Stromal cell of bone marrow (primary cell): ENCODE measurements at regions not wholly inside any gene's neighbourhood (a gene's known extent, or its start where the extent isn't known, plus 50 kb on each side); places are given as distances from the start of the nearest gene placed in this dataset.

Experiments used
- DNase-seq: peaks from one replicate; pipeline ENCODE4 v3.0.0-alpha.2; 2012; ENCODE audit warnings: low read depth

- DNase-seq: no peak
Measured at GRCh38 chr2:23246992-23247683, 137.8 kb upstream of the KLHL29 start.

- DNase-seq: no peak
Measured at GRCh38 chr2:23248667-23249066, 136.3 kb upstream of the KLHL29 start.

GRCh38 chr2:23249348-23249747 lies 135.6 kb upstream of the KLHL29 start:
- peak; percentile 28 for DNase-seq

GRCh38 chr2:23250371-23250770 lies 134.6 kb upstream of the KLHL29 start:
- DNase-seq: no peak

GRCh38 chr2:23256643-23257042 lies 128.3 kb upstream of the KLHL29 start:
- DNase-seq: no peak

- no peak for DNase-seq
Measured at GRCh38 chr2:23260621-23261020, 124.4 kb upstream of the KLHL29 start.

- no peak for DNase-seq
Measured at GRCh38 chr2:23268467-23269263, 116.3 kb upstream of the KLHL29 start.

GRCh38 chr2:23269747-23270146 lies 115.2 kb upstream of the KLHL29 start:
- DNase-seq: no peak

- no peak for DNase-seq
Measured at GRCh38 chr2:23270810-23271209, 114.2 kb upstream of the KLHL29 start.

- DNase-seq: no peak
Measured at GRCh38 chr2:23271230-23271629, 113.7 kb upstream of the KLHL29 start.

GRCh38 chr2:23273786-23274185 lies 111.2 kb upstream of the KLHL29 start:
- no peak for DNase-seq

GRCh38 chr2:23280401-23280800 lies 104.6 kb upstream of the KLHL29 start:
- DNase-seq: no peak

- no peak for DNase-seq
Measured at GRCh38 chr2:23283653-23284052, 101.3 kb upstream of the KLHL29 start.

- no peak for DNase-seq
Measured at GRCh38 chr2:23285091-23285800, 99.7 kb upstream of the KLHL29 start.

GRCh38 chr2:23286031-23286757 lies 98.8 kb upstream of the KLHL29 start:
- DNase-seq: no peak

GRCh38 chr2:23286758-23287704 lies 97.9 kb upstream of the KLHL29 start:
- peak; percentile 47 for DNase-seq

- DNase-seq: no peak
Measured at GRCh38 chr2:23289671-23290070, 95.3 kb upstream of the KLHL29 start.

GRCh38 chr2:23291239-23291638 lies 93.7 kb upstream of the KLHL29 start:
- DNase-seq: no peak

GRCh38 chr2:23292024-23292423 lies 93.0 kb upstream of the KLHL29 start:
- no peak for DNase-seq

GRCh38 chr2:23293063-23293462 lies 91.9 kb upstream of the KLHL29 start:
- DNase-seq: no peak

- no peak for DNase-seq
Measured at GRCh38 chr2:23293731-23294130, 91.2 kb upstream of the KLHL29 start.
